ENCODE measurements at regions not wholly inside any gene's neighbourhood (a gene's known extent, or its start where the extent isn't known, plus 50 kb on each side); places are given as distances from the start of the nearest gene placed in this dataset.

DNA sequence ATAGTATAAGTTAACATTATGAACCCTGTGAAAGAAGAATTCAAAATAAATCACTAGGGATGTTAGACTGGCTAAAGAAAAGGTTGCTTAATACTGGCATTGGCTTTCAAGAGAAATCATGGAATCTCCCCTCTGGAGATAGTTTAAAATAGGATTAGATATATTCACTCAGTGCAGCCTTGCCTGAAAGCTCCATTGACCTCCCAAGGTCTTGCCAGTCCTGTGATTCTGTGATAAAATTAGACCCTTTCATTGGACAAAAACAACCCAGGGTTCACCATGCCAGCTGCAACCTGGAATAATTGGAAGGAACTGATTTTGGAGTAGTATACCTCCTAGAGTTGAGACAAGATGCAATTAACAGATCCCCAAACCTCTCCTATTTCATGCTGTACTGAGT, 588.1 kb upstream of the MEF2C start:
- TF ChIP-seq, protein P1, sequence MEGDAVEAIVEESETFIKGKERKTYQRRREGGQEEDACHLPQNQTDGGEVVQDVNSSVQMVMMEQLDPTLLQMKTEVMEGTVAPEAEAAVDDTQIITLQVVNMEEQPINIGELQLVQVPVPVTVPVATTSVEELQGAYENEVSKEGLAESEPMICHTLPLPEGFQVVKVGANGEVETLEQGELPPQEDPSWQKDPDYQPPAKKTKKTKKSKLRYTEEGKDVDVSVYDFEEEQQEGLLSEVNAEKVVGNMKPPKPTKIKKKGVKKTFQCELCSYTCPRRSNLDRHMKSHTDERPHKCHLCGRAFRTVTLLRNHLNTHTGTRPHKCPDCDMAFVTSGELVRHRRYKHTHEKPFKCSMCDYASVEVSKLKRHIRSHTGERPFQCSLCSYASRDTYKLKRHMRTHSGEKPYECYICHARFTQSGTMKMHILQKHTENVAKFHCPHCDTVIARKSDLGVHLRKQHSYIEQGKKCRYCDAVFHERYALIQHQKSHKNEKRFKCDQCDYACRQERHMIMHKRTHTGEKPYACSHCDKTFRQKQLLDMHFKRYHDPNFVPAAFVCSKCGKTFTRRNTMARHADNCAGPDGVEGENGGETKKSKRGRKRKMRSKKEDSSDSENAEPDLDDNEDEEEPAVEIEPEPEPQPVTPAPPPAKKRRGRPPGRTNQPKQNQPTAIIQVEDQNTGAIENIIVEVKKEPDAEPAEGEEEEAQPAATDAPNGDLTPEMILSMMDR (IDR thresholded peaks at IDR 0.05; ENCODE audit: insufficient read depth, low read depth, low read length): no peak
- no peak for TF ChIP-seq EZH2 (IDR thresholded peaks at IDR 0.05; ENCODE audit: insufficient read depth, low read length)
